ENCODE measurements at regions not wholly inside any gene's neighbourhood (a gene's known extent, or its start where the extent isn't known, plus 50 kb on each side); places are given as distances from the start of the nearest gene placed in this dataset.

DNA sequence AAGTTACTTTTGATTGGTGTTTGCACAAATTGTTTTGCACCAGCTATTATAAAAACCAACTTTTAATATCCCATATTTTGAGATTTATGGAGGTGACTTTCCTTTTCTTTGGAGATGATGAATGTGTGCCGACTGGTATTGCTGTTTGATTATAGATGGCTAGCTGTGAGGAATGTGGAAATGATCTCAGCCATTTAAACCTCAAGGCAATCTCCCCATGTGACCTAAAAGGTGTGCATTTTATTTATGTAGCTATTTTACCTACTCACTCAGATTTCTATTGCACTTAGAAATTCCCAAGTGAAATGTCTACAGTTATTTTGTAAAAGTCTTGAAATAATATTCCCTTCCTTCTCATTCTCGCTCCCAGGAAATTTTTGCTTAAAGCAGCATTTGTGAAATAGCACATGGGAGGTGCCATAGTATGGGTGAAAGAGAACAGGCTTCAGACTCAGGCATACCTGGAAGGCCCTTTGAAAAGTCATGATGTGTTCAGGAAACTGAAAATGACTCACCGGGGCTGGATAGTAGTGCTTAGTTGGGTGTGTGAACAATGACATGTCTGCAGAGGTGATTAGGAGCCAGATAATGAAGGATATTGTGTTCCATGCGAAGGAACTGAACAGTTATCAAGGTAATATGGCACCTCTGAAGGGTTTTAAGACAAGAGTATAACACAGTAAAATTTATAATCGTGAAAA, 247.6 kb downstream of the CBLL2 start:
- POLR2A ChIA-PET, result no interaction called here
- no peak overlapping the region for H3K27ac ChIP-seq (ENCODE audit: extremely low read depth, low read depth, low read length)
- no peaks in the 10 kb centered on the region for H3K4me1 ChIP-seq (ENCODE audit: control insufficient read depth, insufficient read depth, low read length)
- no peaks in the 10 kb centered on the region for H3K9me3 ChIP-seq (ENCODE audit: control insufficient read depth, insufficient read depth, low read depth, low read length)
- CTCF ChIA-PET, result no interaction called here
- H3K4me3 ChIP-seq (ENCODE audit: low read depth, low read length), result no peak overlapping the region
- TF ChIP-seq GFI1B (tag by site-specific recombination; IDR thresholded peaks at IDR 0.05) (no peak), ZNF341 (tag by site-specific recombination; IDR thresholded peaks at IDR 0.05; ENCODE audit: low read depth) (no peak), ZNF366 (tag by site-specific recombination; conservative IDR thresholded peaks at IDR 0.05) (no peak), ZNF623 (tag by site-specific recombination; IDR thresholded peaks at IDR 0.05) (no peak), ZNF155 (tag by site-specific recombination; IDR thresholded peaks at IDR 0.05) (no peak), ZNF292 (tag by site-specific recombination; IDR thresholded peaks at IDR 0.05; ENCODE audit: borderline replicate concordance, low read depth) (no peak), PRDM1 (tag by site-specific recombination; IDR thresholded peaks at IDR 0.05) (no peak), ZNF16 (tag by site-specific recombination; IDR thresholded peaks at IDR 0.05; ENCODE audit: low read depth) (no peak), ZNF585B (tag by site-specific recombination; IDR thresholded peaks at IDR 0.05) (no peak), SETDB1 (IDR thresholded peaks at IDR 0.05; ENCODE audit: insufficient read length, low read length) (no peak)
- TF ChIP-seq, protein P1, sequence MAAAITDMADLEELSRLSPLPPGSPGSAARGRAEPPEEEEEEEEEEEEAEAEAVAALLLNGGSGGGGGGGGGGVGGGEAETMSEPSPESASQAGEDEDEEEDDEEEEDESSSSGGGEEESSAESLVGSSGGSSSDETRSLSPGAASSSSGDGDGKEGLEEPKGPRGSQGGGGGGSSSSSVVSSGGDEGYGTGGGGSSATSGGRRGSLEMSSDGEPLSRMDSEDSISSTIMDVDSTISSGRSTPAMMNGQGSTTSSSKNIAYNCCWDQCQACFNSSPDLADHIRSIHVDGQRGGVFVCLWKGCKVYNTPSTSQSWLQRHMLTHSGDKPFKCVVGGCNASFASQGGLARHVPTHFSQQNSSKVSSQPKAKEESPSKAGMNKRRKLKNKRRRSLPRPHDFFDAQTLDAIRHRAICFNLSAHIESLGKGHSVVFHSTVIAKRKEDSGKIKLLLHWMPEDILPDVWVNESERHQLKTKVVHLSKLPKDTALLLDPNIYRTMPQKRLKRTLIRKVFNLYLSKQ (tag by site-specific recombination; IDR thresholded peaks at IDR 0.05; ENCODE audit: borderline replicate concordance), result no peak
- H3K36me3 ChIP-seq (ENCODE audit: control insufficient read depth in 2 of 2, insufficient read depth in 1 of 2, low read length in 2 of 2), result no peaks in the 10 kb centered on the region

DNA sequence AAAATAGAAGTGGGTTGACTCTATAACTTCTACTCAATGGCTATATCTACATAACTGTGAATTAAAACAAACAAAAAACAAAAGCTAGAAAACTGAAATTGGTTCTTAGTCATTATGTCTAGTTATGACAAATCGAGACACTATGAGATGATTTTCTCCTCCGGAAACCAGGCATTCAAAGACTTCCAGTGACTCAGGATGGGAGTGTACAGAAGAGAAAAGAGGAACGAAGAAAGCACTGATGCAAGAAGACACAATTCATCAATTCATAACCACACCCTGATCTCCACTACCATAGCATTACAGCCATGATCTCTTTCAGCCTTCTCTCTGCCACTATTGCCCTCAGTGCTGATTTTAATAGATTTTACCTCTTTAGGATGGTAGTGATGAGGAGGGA, 253.6 kb downstream of the CBLL2 start:
- CTCF ChIA-PET, result no interaction called here
- H3K4me3 ChIP-seq (ENCODE audit: low read depth, low read length), result no peak overlapping the region
- TF ChIP-seq ZBTB1 (tag by site-specific recombination; IDR thresholded peaks at IDR 0.05) (no peak), ZNF654 (tag by site-specific recombination; IDR thresholded peaks at IDR 0.05; ENCODE audit: low read depth) (no peak), KLF7 (tag by site-specific recombination; IDR thresholded peaks at IDR 0.05; ENCODE audit: borderline replicate concordance) (no peak), ZNF792 (tag by site-specific recombination; IDR thresholded peaks at IDR 0.05) (no peak), ZNF549 (tag by site-specific recombination; IDR thresholded peaks at IDR 0.05) (no peak), ZFP3 (tag by site-specific recombination; IDR thresholded peaks at IDR 0.05; ENCODE audit: low read depth) (no peak), ZNF830 (tag by site-specific recombination; IDR thresholded peaks at IDR 0.05; ENCODE audit: low read depth) (no peak)
- TF ChIP-seq, protein P2, sequence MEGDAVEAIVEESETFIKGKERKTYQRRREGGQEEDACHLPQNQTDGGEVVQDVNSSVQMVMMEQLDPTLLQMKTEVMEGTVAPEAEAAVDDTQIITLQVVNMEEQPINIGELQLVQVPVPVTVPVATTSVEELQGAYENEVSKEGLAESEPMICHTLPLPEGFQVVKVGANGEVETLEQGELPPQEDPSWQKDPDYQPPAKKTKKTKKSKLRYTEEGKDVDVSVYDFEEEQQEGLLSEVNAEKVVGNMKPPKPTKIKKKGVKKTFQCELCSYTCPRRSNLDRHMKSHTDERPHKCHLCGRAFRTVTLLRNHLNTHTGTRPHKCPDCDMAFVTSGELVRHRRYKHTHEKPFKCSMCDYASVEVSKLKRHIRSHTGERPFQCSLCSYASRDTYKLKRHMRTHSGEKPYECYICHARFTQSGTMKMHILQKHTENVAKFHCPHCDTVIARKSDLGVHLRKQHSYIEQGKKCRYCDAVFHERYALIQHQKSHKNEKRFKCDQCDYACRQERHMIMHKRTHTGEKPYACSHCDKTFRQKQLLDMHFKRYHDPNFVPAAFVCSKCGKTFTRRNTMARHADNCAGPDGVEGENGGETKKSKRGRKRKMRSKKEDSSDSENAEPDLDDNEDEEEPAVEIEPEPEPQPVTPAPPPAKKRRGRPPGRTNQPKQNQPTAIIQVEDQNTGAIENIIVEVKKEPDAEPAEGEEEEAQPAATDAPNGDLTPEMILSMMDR (tag by site-specific recombination; IDR thresholded peaks at IDR 0.05), result no peak
- TF ChIP-seq, protein P3, sequence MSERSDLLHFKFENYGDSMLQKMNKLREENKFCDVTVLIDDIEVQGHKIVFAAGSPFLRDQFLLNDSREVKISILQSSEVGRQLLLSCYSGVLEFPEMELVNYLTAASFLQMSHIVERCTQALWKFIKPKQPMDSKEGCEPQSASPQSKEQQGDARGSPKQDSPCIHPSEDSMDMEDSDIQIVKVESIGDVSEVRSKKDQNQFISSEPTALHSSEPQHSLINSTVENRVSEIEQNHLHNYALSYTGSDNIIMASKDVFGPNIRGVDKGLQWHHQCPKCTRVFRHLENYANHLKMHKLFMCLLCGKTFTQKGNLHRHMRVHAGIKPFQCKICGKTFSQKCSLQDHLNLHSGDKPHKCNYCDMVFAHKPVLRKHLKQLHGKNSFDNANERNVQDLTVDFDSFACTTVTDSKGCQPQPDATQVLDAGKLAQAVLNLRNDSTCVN (tag by site-specific recombination; optimal IDR thresholded peaks at IDR 0.05), result no peak
- POLR2A ChIA-PET, result no interaction called here
- no peaks in the 10 kb centered on the region for H3K9me3 ChIP-seq (ENCODE audit: control insufficient read depth, insufficient read depth, low read depth, low read length)
- no peak overlapping the region for H3K27ac ChIP-seq (ENCODE audit: extremely low read depth, low read depth, low read length)
- H3K4me1 ChIP-seq (ENCODE audit: control insufficient read depth, insufficient read depth, low read length), result no peaks in the 10 kb centered on the region
- H3K36me3 ChIP-seq (ENCODE audit: control insufficient read depth in 2 of 2, insufficient read depth in 1 of 2, low read length in 2 of 2), result no peaks in the 10 kb centered on the region

Data from HEK293 (cell line).